Mammary epithelial cell (primary cell): ENCODE measurements at regions not wholly inside any gene's neighbourhood (a gene's known extent, or its start where the extent isn't known, plus 50 kb on each side); places are given as distances from the start of the nearest gene placed in this dataset.

Source experiments
- EZH2 ChIP-seq: IDR thresholded peaks from 2 replicates; pipeline ENCODE4 v1.6.1; 2012; ENCODE audit warnings: low read length, inconsistent platforms, borderline replicate concordance
- TF ChIP-seq, protein P1 (sequence below), 2 donors: IDR thresholded peaks in 1 of 2; conservative IDR thresholded peaks in 1 of 2; 2 replicates each; pipeline ENCODE4 v1.5.1; 2011 to 2012; ENCODE audit warnings: inconsistent platforms in 2 of 2, low read length in 2 of 2, mild to moderate bottlenecking in 2 of 2, control low read depth in 1 of 2, low read depth in 1 of 2; ENCODE audit not compliant: insufficient read depth in 1 of 2; ENCODE audit errors: extremely low read depth in 1 of 2

DNA sequence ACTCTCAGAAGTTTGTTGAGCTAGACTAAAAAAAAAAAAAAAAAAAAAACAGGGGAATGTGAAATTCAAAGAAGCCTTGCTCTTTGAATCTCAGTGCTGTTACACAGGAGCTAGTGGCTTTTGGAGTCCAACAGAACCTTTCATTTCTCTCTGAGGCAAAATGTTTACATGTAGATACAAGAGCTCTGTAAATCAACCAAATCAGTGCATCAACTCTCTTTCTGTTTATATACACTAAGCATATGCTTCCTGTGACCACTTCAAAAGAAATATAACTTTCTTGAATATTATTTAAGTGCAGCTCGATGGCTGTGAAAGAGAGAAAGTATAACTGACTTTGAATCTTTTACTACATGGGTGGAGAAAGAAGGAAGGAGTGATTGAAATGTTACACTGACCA is 115.3 kb upstream of the ITGA1 start:
- TF ChIP-seq, protein P1, sequence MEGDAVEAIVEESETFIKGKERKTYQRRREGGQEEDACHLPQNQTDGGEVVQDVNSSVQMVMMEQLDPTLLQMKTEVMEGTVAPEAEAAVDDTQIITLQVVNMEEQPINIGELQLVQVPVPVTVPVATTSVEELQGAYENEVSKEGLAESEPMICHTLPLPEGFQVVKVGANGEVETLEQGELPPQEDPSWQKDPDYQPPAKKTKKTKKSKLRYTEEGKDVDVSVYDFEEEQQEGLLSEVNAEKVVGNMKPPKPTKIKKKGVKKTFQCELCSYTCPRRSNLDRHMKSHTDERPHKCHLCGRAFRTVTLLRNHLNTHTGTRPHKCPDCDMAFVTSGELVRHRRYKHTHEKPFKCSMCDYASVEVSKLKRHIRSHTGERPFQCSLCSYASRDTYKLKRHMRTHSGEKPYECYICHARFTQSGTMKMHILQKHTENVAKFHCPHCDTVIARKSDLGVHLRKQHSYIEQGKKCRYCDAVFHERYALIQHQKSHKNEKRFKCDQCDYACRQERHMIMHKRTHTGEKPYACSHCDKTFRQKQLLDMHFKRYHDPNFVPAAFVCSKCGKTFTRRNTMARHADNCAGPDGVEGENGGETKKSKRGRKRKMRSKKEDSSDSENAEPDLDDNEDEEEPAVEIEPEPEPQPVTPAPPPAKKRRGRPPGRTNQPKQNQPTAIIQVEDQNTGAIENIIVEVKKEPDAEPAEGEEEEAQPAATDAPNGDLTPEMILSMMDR (conservative IDR thresholded peaks at IDR 0.05 in 1 of 2, IDR thresholded peaks at IDR 0.05 in 1 of 2; ENCODE audit: extremely low read depth in 1 of 2, insufficient read depth in 1 of 2, low read depth in 1 of 2, low read length in 2 of 2): no peak
- no peak for TF ChIP-seq EZH2
